BLaER1 (cell line): ENCODE measurements at regions not wholly inside any gene's neighbourhood (a gene's known extent, or its start where the extent isn't known, plus 50 kb on each side); places are given as distances from the start of the nearest gene placed in this dataset.
"Not testable (repeated sequence)": the region's sequence is repeated elsewhere in the genome, so short reads cannot be mapped to it uniquely, and the experiment has no call there.

Experiments
- H3K27ac ChIP-seq: shearing (Covaris generic); formaldehyde crosslinking; 2 replicates; pipeline ENCODE4 v1.8.1; 2022
- H3K27me3 ChIP-seq: shearing (Covaris generic); formaldehyde crosslinking; 2 replicates; pipeline ENCODE4 v1.8.1; 2022
- H3K36me3 ChIP-seq: shearing (Covaris generic); formaldehyde crosslinking; 2 replicates; pipeline ENCODE4 v1.8.1; 2022
- H3K4me1 ChIP-seq: shearing (Covaris generic); formaldehyde crosslinking; 2 replicates; pipeline ENCODE4 v1.8.1; 2022
- H3K4me2 ChIP-seq: shearing (Covaris generic); formaldehyde crosslinking; 2 replicates; pipeline ENCODE4 v1.8.1; 2022
- H3K4me3 ChIP-seq: shearing (Covaris generic); formaldehyde crosslinking; 2 replicates; pipeline ENCODE4 v1.8.1; 2022
- H3K9ac ChIP-seq: shearing (Covaris generic); formaldehyde crosslinking; 2 replicates; pipeline ENCODE4 v1.8.1; 2022
- H3K9me3 ChIP-seq: shearing (Covaris generic); formaldehyde crosslinking; 2 replicates; pipeline ENCODE4 v1.8.1; 2022
- H4K20me1 ChIP-seq: shearing (Covaris generic); formaldehyde crosslinking; 2 replicates; pipeline ENCODE4 v1.8.1; 2022
- Cebpa-rat ChIP-seq: shearing (Covaris generic); IDR thresholded peaks from 2 replicates; pipeline ENCODE4 v1.8.1; 2022

GRCh38 chr2:131813378-131813777 is 285.7 kb downstream of the CCDC74A start:
- not testable (repeated sequence) for H3K9ac ChIP-seq, H3K4me1 ChIP-seq, H3K36me3 ChIP-seq, H4K20me1 ChIP-seq, H3K4me3 ChIP-seq, H3K27me3 ChIP-seq, H3K27ac ChIP-seq, H3K4me2 ChIP-seq
- peaks cover 12% of the 10 kb centered on the region for H3K9me3 ChIP-seq

GRCh38 chr2:131818267-131818973 is 290.7 kb downstream of the CCDC74A start:
- not testable (repeated sequence) for H3K27me3 ChIP-seq, H3K9me3 ChIP-seq, H4K20me1 ChIP-seq, H3K9ac ChIP-seq, H3K4me1 ChIP-seq, H3K36me3 ChIP-seq, H3K4me2 ChIP-seq, H3K4me3 ChIP-seq, H3K27ac ChIP-seq

DNA sequence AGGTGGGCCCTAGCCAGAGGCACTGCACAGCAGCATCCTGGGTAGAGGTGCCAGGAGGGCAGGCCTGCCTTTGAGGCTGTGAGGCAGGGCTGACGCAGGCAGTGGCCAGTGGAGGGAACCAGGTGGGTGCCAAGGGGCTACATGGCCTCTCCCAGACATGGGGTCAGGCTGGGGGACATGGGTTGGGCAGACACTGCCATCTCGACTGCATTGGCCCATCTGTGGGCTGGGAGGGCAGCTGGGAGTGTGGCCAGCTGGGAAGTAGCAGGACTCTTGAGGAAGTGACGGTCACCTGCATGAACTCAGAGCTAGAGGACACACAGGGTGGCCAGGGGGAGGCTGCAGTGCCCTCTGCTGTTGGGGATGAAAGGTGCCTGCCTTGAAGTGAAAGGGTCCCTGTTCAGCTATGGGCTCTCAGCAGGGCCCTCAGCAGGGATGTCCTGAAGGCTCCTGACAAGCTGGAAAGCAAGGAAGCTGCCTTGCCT is 294.6 kb downstream of the CCDC74A start:
- H3K4me3 ChIP-seq, H4K20me1 ChIP-seq, H3K9me3 ChIP-seq, H3K9ac ChIP-seq, H3K4me2 ChIP-seq, H3K27ac ChIP-seq, H3K4me1 ChIP-seq, H3K36me3 ChIP-seq, H3K27me3 ChIP-seq: not testable (repeated sequence)

DNA sequence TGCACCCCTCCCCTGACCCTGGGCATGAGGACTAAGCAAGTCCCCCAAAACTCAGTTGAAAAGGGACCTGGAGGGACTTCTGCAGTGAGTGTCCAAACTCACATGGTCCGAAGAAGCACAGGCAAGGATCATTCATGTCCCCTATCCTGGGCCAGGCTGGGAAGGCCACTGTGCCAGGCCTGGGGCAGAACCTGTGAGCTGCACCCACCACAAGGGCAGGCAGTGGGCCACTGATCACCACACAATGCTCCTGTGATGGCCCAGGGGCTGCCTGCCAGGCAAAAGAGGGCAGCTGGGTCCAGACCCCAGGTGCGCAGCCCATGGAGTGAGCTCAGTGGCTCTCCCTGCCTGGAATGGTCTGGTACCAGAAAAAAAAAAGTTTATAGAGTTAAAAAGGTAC is 295.4 kb downstream of the CCDC74A start:
- H3K4me1 ChIP-seq, H3K36me3 ChIP-seq, H3K4me2 ChIP-seq, H3K9me3 ChIP-seq, H3K27me3 ChIP-seq, H3K4me3 ChIP-seq, H3K9ac ChIP-seq, H4K20me1 ChIP-seq, H3K27ac ChIP-seq: not testable (repeated sequence)

GRCh38 chr2:131824986-131825385 is 297.3 kb downstream of the CCDC74A start:
- H4K20me1 ChIP-seq, H3K27me3 ChIP-seq, H3K4me3 ChIP-seq, H3K27ac ChIP-seq, H3K36me3 ChIP-seq, H3K4me2 ChIP-seq, H3K9ac ChIP-seq, H3K4me1 ChIP-seq: not testable (repeated sequence)
- peaks cover 28% of the 10 kb centered on the region for H3K9me3 ChIP-seq

DNA sequence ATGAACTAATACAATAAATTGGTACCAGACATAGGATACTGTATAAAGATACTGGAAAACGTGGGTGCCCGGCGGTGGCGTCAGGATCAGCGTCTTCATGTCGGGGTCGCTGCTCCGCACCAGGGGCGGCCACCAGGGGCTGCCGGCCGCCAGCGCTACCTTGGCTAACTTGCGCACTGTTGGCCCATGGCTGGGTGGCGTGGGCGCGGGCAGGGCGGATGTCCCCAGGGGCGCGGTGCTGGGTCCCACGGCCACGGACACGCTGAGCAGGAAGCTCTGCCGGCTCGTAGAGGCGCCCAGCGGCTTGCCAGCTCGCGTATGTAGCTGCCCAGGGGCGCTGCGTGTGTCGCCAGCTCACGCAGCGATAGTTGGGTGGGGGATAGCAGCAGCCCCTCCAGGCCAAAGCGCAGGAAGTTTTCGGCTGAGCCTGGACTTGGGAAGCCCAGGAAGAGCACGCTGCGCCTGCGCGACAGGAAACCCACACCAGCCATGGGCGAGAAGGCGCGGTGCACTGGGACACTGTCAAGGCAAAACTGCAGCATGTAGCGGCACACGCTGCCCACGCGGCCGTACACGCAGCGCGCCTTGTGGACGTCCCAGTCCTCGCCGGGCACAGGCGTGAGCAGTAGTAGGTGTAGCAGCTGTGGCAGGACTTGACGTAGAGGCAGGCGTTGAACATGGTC is 299.9 kb downstream of the CCDC74A start:
- H3K4me1 ChIP-seq, result peaks cover 4% of the 10 kb centered on the region
- no peak overlapping the region for H3K27ac ChIP-seq
- TF ChIP-seq Cebpa-rat, result no peak
- peaks cover 39% of the 10 kb centered on the region for H3K9me3 ChIP-seq
- no peak overlapping the region for H3K9ac ChIP-seq
- H3K27me3 ChIP-seq, result no peaks in the 10 kb centered on the region
- H3K36me3 ChIP-seq, result no peaks in the 10 kb centered on the region
- H3K4me2 ChIP-seq, result no peak overlapping the region
- H3K4me3 ChIP-seq, result no peak overlapping the region
- H4K20me1 ChIP-seq, result no peaks in the 10 kb centered on the region

DNA sequence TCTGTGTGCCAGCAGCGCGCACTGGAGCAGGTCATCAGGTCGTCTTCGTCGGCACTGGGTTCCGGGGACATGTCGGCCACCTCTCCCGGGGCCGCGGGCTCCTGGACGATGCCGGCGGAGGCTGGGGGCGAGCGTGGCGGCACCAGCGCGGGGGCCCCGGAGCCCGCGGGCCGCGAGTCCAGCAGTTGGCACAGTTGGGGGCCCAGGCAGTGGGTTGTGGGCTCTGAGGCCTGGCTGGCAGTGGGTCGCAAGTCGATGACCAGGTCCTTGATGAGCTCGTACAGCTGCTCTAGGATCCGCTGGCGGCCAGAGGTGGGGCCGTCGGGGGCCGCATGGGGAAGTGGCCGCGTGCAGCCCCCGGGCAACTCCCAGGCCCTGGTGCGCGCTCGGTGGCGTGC is 300.5 kb downstream of the CCDC74A start:
- peaks cover 6% of the 10 kb centered on the region for H3K4me1 ChIP-seq
- no peaks in the 10 kb centered on the region for H3K27me3 ChIP-seq
- TF ChIP-seq Cebpa-rat, result no peak
- no peak overlapping the region for H3K9ac ChIP-seq
- no peak overlapping the region for H3K4me2 ChIP-seq
- H3K27ac ChIP-seq, result no peak overlapping the region
- no peaks in the 10 kb centered on the region for H4K20me1 ChIP-seq
- H3K36me3 ChIP-seq, result no peaks in the 10 kb centered on the region
- H3K9me3 ChIP-seq, result peaks cover 39% of the 10 kb centered on the region
- no peak overlapping the region for H3K4me3 ChIP-seq

GRCh38 chr2:131828633-131829455 is 301.2 kb downstream of the CCDC74A start:
- not testable (repeated sequence) for H3K4me3 ChIP-seq
- peaks cover 39% of the 10 kb centered on the region for H3K9me3 ChIP-seq

GRCh38 chr2:131829456-131830241 is 302.0 kb downstream of the CCDC74A start:
- not testable (repeated sequence) for H3K9ac ChIP-seq, H3K27me3 ChIP-seq, H3K4me3 ChIP-seq, H3K4me2 ChIP-seq, H3K4me1 ChIP-seq, H4K20me1 ChIP-seq, H3K27ac ChIP-seq, H3K36me3 ChIP-seq
- peaks cover 39% of the 10 kb centered on the region for H3K9me3 ChIP-seq

More at GRCh38 chr2:131828633-131829455, 301.2 kb downstream of the CCDC74A start:
- not testable (repeated sequence) for H3K27me3 ChIP-seq, H4K20me1 ChIP-seq, H3K36me3 ChIP-seq, H3K27ac ChIP-seq, H3K4me1 ChIP-seq, H3K4me2 ChIP-seq, H3K9ac ChIP-seq

- not testable (repeated sequence) for H3K4me2 ChIP-seq, H3K36me3 ChIP-seq, H3K4me3 ChIP-seq, H4K20me1 ChIP-seq, H3K4me1 ChIP-seq, H3K9ac ChIP-seq, H3K27ac ChIP-seq, H3K27me3 ChIP-seq
- peaks cover 39% of the 10 kb centered on the region for H3K9me3 ChIP-seq
Observed at GRCh38 chr2:131830242-131830945, 302.7 kb downstream of the CCDC74A start.

GRCh38 chr2:131830946-131831310 is 303.2 kb downstream of the CCDC74A start:
- not testable (repeated sequence) for H3K4me2 ChIP-seq, H3K27ac ChIP-seq, H3K4me1 ChIP-seq, H3K4me3 ChIP-seq, H4K20me1 ChIP-seq, H3K36me3 ChIP-seq, H3K9ac ChIP-seq, H3K27me3 ChIP-seq
- H3K9me3 ChIP-seq, result peaks cover 39% of the 10 kb centered on the region

- not testable (repeated sequence) for H4K20me1 ChIP-seq, H3K36me3 ChIP-seq, H3K4me1 ChIP-seq, H3K27ac ChIP-seq, H3K27me3 ChIP-seq, H3K4me2 ChIP-seq, H3K4me3 ChIP-seq, H3K9ac ChIP-seq
- H3K9me3 ChIP-seq, result peaks cover 39% of the 10 kb centered on the region
Observed at GRCh38 chr2:131831450-131832208, 303.9 kb downstream of the CCDC74A start.
